HG03095 (cell line): ENCODE measurements at regions not wholly inside any gene's neighbourhood (a gene's known extent, or its start where the extent isn't known, plus 50 kb on each side); places are given as distances from the start of the nearest gene placed in this dataset.
"Not testable (repeated sequence)": the region's sequence is repeated elsewhere in the genome, so short reads cannot be mapped to it uniquely, and the experiment has no call there.

ENCODE experiments used
- ATAC-seq: cut with Tn5 transposase; IDR thresholded peaks from one replicate; pipeline ENCODE4 v1.9.1; 2021; ENCODE audit warnings: moderate library complexity; ENCODE audit not compliant: unreplicated experiment

GRCh38 chr6:113754291-113754690, 102.9 kb upstream of the MARCKS start:
- no peak for ATAC-seq

GRCh38 chr6:113755449-113756289, 101.5 kb upstream of the MARCKS start:
- peak; percentile 80 for ATAC-seq

DNA sequence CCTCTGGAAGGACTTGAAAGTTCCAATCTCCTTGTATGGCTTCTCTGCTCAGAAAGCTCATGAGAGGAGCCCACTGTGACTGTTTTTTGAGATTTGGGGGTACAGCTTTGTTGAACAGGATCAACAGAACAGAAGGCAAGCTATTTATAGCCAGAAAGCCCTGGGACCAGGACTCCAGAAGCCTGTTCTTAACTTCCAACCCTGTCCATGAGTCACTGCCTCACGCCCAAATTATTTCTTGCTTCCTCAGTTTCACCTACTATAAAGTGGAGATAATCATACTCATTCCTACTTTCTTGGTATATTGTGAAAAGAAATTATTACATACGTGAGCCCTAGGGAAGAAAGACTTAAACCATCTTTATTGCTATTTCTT, 100.9 kb upstream of the MARCKS start:
- ATAC-seq = no peak

DNA sequence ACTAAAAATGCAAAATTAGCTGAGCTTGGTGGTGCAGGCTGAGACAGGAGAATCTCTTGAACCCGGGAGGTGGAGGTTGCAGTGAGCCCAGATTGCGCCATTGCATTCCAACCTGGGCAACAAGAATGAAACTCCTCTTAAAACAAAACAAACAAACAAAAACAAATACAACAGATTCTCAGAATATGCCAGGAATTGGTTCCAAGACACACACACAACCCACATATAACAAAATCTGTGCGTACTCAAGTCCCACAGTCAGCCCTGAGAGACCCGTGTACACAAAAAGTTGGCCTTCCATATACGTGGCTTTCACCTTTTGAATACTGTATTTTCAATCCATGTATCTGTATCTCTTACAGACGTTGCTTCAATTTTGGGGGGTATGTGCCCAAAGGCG, 98.9 kb upstream of the MARCKS start:
- no peak for ATAC-seq

- ATAC-seq = no peak
Observed at GRCh38 chr6:113758826-113759574, 98.1 kb upstream of the MARCKS start.

DNA sequence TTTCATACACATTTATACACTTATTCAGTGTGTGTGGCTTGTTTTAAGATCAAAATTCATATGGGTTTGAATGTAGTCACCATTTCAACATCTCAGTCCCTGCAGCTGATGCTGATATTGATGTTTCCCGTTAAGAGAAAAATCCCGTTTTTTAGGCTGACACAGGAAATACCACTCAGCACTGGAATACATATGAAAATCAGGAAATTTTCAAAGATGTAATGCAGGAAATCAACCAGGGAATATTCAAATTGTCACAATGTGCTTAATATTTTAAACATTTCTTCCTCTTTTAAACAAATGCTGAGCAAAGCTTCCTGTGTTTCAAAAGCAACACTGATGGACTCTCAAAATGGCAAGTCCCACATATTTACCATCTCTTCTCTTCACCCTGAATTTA, 94.5 kb upstream of the MARCKS start:
- ATAC-seq = no peak

DNA sequence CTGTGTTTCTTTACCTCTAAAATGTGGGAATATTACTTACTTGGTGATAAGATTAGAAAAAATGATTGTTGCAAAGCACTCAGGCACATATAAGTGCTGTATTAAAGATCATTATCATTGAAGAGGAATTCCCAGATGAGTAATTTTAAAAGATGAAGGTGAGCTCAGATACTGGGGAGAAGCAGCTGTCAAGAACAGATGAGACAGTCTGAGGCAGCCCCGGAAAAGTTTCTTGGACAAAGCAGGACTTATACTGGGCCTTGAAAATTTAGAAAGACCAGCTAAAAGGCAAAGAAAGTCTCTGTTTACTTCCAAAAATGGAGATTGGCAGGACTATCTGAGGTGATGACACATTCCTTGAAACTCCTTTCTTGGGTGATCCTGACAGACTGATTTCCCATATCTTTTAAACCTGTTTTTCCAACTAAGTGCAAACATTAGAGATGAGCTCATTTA, 93.8 kb upstream of the MARCKS start:
- no peak for ATAC-seq

- ATAC-seq = peak; percentile 68
Observed at GRCh38 chr6:113763876-113764275, 93.3 kb upstream of the MARCKS start.

DNA sequence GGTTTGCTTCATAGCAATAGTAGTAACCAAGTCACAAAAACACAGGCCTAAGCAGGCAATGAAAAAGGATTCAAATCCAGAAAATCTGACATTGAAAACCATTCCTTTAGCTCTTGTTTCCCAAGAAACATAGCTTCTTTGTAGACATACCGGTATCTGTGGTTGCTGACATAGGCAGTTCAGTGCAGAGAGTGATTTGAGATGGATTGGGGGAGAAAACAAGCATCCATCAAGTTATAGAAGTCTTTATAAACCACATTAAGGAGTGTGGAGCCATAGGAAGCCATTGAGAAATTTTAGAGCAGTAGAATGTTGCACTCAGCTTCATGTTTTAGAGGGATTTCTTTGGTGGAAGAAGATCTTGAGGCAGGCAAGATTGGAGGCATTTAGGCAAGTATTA, 91.2 kb upstream of the MARCKS start:
- no peak for ATAC-seq

GRCh38 chr6:113767985-113768384, 89.2 kb upstream of the MARCKS start:
- ATAC-seq = no peak

DNA sequence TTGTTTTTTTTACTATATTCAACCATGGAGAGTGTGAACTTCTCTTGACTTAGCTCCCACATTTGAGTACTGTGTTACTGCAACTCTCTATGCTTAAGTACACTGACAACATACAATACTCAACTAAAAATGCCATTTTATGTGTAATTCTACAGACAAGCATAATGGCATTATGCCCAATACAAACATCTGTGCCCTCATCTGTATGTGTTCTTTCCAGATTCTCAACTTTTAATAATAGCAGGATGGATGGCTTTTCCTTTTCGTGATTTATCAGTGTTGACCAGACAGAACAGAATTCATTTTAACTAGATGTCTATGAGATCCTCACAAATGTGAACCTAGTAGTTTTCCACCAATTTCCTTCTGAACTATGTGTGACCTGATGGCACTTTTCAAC, 84.2 kb upstream of the MARCKS start:
- no peak for ATAC-seq

DNA sequence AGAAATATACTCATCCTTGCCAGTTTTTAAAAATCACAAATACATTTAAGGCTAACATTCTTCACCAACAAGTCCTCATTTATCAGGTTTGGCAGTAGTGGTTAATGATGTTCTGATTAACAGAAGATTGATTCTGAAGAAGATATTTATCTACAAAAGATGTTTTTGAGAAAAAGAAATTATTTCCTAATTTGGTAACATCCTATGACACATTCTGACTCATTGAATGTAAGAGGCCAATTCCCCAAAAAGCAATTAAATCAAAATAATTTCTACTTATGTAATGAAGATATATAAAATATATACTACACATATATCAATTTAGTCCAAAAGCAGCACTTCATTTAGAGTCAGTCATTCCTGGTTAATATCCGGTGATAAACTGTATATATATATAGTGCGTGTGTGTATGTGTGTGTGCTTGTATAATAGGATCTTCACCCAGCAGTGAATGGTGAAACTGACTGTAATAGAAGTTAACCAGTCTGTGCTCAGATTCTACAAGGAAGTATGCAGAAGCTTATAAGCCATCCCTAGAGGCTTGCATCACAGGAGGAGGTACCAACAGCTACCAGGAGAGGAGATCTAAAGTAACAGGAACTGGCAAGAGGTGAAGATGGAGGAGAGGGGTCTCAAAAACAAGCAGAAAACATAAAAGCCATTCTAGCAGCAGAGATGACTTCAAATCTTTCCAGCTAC, 82.9 kb upstream of the MARCKS start:
- no peak for ATAC-seq

DNA sequence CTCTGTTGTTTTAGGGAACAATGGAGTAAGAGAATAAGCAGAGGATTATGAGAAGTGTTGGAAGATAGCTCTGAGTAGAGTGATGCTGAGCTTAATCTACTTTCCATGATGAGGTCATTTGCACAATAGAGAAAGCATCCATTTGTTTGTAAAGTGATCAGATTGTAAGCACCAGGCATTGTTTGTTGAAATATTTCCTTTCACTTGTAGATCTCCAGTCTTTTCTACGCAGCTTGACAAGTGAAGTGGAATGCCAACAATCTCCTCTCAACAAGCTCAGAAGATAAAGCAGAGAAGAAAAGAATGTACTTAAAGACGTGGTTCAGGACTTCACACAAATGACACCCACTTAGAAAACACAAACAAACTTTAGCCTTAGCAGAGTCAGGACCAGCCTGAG, 80.1 kb upstream of the MARCKS start:
- no peak for ATAC-seq

DNA sequence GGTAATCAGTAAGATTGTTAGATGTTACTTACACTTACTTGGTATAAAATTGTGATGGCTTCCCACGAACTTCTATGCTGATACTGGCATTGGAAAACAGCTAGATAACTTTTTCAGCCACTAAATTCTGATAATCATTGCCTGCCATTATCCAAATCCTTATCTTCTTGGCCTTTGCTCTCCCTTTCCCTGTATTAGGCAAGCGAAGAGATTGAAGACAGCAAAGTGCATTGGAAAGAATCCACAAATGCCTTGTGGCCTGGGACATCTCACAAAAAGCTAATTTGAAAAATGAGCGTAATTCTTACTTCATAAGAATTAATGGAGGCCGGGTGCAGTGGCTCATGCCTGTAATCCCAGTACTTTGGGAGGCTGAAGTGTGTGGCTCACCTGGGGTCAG, 79.5 kb upstream of the MARCKS start:
- no peak for ATAC-seq

DNA sequence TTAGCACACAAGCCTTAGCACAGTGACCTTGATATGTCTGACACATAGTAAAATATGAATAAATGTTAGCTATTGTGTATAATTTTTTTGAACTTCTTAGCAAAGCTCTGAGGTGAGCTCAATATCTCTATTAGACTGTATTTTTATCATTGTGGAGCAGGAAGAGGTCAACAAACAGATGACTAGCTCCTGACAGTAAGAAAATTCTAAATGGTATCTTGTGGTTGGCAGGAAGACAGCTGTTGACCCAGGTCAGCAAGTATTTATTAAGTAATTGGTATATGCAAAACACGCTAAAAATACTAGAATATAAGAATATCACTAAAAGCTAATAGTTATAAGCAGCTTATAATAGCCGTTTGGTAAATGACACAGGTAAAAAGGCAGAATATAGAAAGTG, 77.5 kb upstream of the MARCKS start:
- ATAC-seq = no peak

DNA sequence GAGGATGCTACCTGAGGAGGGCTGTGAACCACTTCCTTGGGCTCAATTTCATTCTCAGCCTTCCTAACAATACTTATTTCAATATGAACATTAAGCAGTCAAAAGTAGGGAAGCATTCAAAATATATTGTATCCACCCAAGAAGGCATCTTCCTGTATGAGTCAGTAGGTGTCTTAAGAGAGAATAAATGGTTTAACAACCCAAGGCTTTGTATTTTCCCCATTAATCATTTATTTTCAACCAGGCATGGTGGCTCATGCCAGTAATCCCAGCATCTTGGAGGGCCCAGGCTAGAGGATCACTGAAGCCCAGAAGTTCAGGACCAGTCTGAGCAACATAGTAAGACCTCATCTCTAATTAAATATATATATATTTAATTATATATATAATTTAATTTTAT, 74.5 kb upstream of the MARCKS start:
- ATAC-seq = no peak

DNA sequence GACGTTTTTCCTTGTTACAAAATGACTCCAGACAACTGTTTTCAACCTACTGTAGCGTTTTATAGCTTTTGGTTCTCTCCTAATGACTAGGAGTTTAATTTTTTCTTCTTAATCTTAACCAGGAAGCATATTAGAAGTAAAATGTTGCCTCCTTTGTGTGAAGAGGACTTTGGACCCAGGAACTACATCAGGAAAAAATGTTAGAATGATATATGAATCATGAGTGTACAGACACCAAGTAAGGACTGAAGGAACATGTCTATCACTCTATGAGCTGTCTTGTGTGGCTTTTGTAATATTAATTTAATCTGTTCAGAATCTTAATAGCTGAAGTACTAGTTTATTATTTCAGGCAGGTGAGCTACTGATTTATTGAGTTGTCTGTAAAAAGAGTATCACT, 71.0 kb upstream of the MARCKS start:
- ATAC-seq = no peak

DNA sequence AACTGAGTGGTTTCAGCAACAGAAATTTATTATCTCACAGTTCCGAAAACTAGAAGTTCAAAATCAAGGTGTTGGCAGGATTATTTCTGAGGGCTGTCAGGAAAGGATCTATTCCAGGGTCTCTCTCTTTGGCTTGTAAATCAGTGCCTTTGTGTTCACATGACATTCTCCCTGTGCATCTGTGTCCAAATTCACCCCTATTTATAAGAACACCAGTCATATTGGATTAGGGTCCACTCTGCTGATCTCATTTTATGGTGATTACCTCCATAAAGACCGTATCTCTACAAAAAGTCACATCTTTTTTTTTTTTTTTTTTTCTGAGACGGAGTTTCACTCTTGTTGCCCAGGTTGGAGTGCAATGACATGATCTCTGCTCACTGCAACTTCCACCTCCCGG, 68.6 kb upstream of the MARCKS start:
- no peak for ATAC-seq

DNA sequence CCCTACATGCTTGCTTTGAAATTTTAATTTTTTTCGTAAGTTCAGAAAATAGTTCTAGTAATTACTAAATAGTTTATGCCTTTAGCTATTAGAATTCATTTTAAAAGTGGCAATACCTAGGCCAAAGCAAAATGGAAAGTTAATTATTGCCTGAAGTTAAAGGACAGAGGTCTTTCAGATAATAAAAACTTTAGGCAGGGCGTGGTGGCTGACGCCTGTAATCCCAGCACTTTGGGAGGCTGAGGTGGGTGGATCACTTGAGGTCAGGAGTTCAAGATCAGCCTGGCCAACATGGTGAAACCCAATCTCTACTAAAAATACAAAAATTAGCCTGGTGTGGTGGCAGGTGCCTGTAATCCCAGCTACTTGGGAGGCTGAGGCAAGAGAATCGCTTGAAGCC, 65.9 kb upstream of the MARCKS start:
- not testable (repeated sequence) for ATAC-seq

GRCh38 chr6:113795371-113795770, 61.8 kb upstream of the MARCKS start:
- ATAC-seq = not testable (repeated sequence)

DNA sequence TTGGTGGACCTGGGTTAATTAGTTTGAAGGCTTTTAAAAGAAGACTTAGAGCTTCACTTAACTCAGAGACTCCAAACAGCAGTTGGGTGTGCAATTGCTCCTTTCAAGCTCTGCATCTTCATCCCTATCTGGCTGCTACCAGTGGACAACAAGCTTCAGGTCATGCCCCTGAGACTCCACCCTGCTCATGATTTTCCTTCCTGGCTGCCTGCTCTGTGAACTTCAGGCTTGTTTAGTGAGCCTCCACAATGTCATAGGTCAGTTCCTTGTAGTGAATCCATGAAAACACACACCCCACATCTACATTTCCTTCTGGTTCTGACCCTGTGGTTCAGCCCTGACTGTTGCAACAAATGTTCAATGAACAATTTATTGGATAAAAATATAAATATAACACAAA, 61.1 kb upstream of the MARCKS start:
- no peak for ATAC-seq

DNA sequence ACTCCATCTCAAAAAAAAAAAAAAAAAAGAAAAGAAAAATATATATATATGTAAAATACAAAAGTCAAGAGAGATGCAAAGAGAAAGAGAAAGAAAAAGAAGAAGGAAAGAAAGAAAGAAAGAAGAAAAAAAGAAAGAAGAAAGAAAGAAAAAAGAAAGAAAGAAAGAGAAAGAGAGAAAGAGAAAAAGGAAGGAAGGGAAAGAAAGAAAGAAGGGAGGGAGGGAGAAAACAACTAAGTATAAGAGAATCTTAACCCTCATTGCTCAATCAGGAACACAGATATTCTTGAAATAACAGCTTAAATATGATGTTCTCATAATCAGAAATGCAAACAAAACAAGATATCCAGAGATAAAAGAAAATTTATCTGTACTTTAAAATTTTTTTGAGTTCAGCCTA, 54.4 kb upstream of the MARCKS start:
- ATAC-seq = no peak
